Stimulated activated naive CD8-positive, alpha-beta T cell treated with anti-CD3 and anti-CD28 coated beads, Interleukin-15, amount 100 ng/mL, for 72 hours (primary cell): ENCODE measurements at regions not wholly inside any gene's neighbourhood (a gene's known extent, or its start where the extent isn't known, plus 50 kb on each side); places are given as distances from the start of the nearest gene placed in this dataset.
A peak's percentile ranks its signal among the peaks of the same experiment; 100 is the strongest.

Experiments used
- ATAC-seq: fragments of 150-1000 bp; cut with Tn5 transposase; 2 replicates; pipeline ENCODE4 v1.10.0; 2021; ENCODE audit warnings: mild to moderate bottlenecking, moderate library complexity
- DNase-seq, 2 donors: peaks; one replicate each; pipeline ENCODE4 v3.0.0; 2021 to 2022
- H3K27ac Mint-ChIP-seq, 2 donors: one replicate each; pipeline ENCODE4 v1.8.0; 2022; ENCODE audit warnings: mild to moderate bottlenecking in 2 of 2, mixed read lengths in 2 of 2, moderate library complexity in 2 of 2
- H3K27me3 Mint-ChIP-seq: one replicate; pipeline ENCODE4 v1.8.0; 2022; ENCODE audit warnings: mixed read lengths
- H3K4me1 Mint-ChIP-seq: one replicate; pipeline ENCODE4 v1.8.0; 2022; ENCODE audit warnings: mild to moderate bottlenecking, mixed read lengths
- H3K4me3 Mint-ChIP-seq, 2 donors: one replicate each; pipeline ENCODE4 v1.8.0; 2022; ENCODE audit warnings: mild to moderate bottlenecking in 2 of 2, mixed read lengths in 2 of 2, moderate library complexity in 1 of 2
- H3K9me3 Mint-ChIP-seq, 2 donors: one replicate each; pipeline ENCODE4 v1.8.0; 2022; ENCODE audit warnings: mixed read lengths in 2 of 2

DNA sequence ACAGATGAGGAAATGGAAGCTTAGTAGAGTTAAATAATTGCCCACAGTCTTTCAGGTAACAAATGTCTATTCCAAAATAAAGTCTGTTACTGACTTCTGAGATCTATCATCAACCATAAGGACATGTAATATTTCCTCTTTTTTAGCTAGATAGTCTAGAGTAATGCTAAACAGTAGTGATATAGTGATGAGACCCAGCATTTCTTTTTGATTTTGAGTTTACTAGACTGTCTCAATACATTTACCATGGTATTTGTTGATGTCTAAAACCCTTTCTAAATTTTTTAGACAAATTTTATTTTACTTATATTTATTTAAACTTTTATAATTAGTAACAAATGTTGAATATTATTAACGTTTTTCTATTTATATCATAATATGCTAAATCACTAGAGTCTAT lies 465.1 kb upstream of the SLIT2 start:
- Mint-ChIP-seq H3K27ac (no peak overlapping the region), H3K4me3 (no peak overlapping the region), H3K27me3 (no peaks in the 10 kb centered on the region), H3K4me1 (no peaks in the 10 kb centered on the region), H3K9me3 (peaks cover 10 to 21% of the 10 kb centered on the region in 2 donors)
- ATAC-seq (no peak), DNase-seq (no peak)

GRCh38 chr4:19783667-19784223 lies 468.0 kb upstream of the SLIT2 start:
- Mint-ChIP-seq H3K27ac (no peak overlapping the region), H3K9me3 (peaks cover 10 to 28% of the 10 kb centered on the region in 2 donors), H3K27me3 (no peaks in the 10 kb centered on the region), H3K4me1 (no peaks in the 10 kb centered on the region), H3K4me3 (no peak overlapping the region)
- ATAC-seq (no peak), DNase-seq (no peak)

- Mint-ChIP-seq H3K4me3 (no peak overlapping the region), H3K4me1 (no peaks in the 10 kb centered on the region), H3K27ac (no peak overlapping the region), H3K9me3 (peaks cover 10 to 28% of the 10 kb centered on the region in 2 donors), H3K27me3 (no peaks in the 10 kb centered on the region)
- no peak for ATAC-seq
- no peak for DNase-seq
Measured at GRCh38 chr4:19780871-19781270, 470.8 kb upstream of the SLIT2 start.

DNA sequence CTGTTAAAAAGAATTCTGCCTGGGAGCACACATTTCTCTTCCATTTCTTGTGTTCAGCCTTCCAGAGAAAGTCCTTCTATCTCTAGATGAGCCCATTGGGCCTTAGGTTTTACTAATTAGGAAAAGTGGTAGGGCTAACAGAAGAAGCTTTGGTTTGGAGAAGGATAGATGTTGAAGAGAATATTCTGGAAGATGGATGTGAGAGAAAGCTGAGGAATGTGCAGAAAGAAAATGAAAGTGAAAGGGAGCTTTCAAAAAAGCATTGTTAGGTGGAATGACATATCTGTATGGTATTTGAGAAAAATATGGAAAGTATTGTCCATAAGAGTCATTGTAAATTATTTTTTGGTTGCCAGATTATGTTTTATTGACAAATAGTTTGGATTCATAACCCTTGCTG lies 474.8 kb upstream of the SLIT2 start:
- no peaks in the 10 kb centered on the region for H3K27me3 Mint-ChIP-seq
- H3K9me3 Mint-ChIP-seq: peaks cover 7% of the 10 kb centered on the region in 2 donors
- H3K4me3 Mint-ChIP-seq: no peak overlapping the region
- ATAC-seq (no peak), DNase-seq (no peak)
- no peaks in the 10 kb centered on the region for H3K4me1 Mint-ChIP-seq
- no peak overlapping the region for H3K27ac Mint-ChIP-seq

DNA sequence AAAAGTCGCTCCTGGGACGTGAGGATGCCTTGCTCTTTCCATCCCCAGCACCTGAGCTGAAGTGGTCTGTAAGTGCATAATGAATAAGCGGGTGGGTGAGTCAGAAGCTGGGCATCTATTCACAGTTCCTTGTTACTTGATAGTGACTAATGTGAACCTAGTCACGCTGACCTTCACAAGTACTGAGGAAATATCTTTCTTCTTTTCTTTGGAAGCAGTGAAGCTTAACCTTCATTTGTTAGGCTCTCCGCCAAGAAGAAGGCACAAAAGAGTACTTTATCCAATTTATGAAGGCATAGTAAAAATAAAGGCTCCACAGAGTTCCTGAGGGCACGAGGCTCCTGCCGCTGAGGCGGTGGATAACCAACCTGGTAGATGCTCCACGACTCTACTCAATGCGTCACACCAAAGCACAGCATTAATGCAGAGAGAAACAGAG lies 475.7 kb upstream of the SLIT2 start:
- no peak for ATAC-seq
- Mint-ChIP-seq H3K27me3 (no peaks in the 10 kb centered on the region), H3K4me1 (no peaks in the 10 kb centered on the region), H3K9me3 (peaks cover 7% of the 10 kb centered on the region in 2 donors), H3K4me3 (no peak overlapping the region), H3K27ac (no peak overlapping the region)
- no peak for DNase-seq

- DNase-seq (no peak), ATAC-seq (no peak)
- no peak overlapping the region for H3K27ac Mint-ChIP-seq
- no peaks in the 10 kb centered on the region for H3K27me3 Mint-ChIP-seq
- peaks cover 1 to 7% of the 10 kb centered on the region in 2 donors for H3K9me3 Mint-ChIP-seq
- no peaks in the 10 kb centered on the region for H3K4me1 Mint-ChIP-seq
- H3K4me3 Mint-ChIP-seq: no peak overlapping the region
Measured at GRCh38 chr4:19774690-19775256, 476.9 kb upstream of the SLIT2 start.

DNA sequence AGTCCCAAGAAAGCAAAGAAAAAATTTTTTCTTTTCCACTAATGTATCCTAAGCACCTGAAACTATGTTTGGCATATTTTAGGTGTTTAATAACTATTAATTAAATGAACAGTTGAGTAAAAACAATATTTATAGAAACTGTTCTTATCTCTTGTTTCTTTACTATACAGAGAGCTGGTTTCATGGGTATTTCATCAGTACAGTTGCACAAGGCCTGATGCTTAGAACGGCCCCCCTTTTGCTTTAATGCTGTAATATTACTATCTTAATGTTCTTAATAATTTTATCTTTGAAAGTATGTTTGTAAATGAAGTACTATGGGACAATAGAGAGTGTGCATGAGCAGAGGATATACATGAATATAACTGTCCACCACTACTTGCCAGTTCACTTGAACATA lies 479.1 kb upstream of the SLIT2 start:
- Mint-ChIP-seq H3K27ac (no peak overlapping the region), H3K9me3 (peaks cover 7 to 9% of the 10 kb centered on the region in 2 donors), H3K4me3 (no peak overlapping the region), H3K4me1 (no peaks in the 10 kb centered on the region), H3K27me3 (no peaks in the 10 kb centered on the region)
- ATAC-seq: no peak
- DNase-seq: no peak

GRCh38 chr4:19756661-19757060 lies 495.0 kb upstream of the SLIT2 start:
- H3K9me3 Mint-ChIP-seq: peaks cover 10 to 13% of the 10 kb centered on the region in 2 donors
- H3K27me3 Mint-ChIP-seq: no peaks in the 10 kb centered on the region
- H3K4me3 Mint-ChIP-seq: no peak overlapping the region
- no peak overlapping the region for H3K27ac Mint-ChIP-seq
- DNase-seq (no peak), ATAC-seq (no peak)
- no peaks in the 10 kb centered on the region for H3K4me1 Mint-ChIP-seq

DNA sequence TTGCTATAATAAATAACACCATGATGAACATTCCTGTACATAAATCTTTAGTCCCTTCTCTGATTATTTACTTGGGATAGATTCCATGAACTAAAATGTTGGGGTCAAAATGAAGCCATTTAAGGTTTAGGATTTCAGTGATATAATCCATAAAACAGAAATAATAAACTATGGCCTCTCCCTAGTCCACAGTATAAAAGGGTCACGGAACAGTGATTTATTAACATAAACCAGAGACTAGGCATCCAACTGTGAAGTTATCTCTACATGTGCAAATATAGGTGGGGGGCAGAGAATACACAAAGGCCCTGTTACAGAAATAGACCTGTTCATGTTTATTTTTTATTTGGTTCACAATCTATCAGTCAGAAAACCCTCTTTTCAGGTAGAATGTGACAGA lies 499.1 kb upstream of the SLIT2 start:
- peaks cover 5 to 13% of the 10 kb centered on the region in 2 donors for H3K9me3 Mint-ChIP-seq
- no peak overlapping the region for H3K4me3 Mint-ChIP-seq
- ATAC-seq: no peak
- H3K4me1 Mint-ChIP-seq: no peaks in the 10 kb centered on the region
- no peak for DNase-seq
- no peak overlapping the region for H3K27ac Mint-ChIP-seq
- H3K27me3 Mint-ChIP-seq: no peaks in the 10 kb centered on the region

DNA sequence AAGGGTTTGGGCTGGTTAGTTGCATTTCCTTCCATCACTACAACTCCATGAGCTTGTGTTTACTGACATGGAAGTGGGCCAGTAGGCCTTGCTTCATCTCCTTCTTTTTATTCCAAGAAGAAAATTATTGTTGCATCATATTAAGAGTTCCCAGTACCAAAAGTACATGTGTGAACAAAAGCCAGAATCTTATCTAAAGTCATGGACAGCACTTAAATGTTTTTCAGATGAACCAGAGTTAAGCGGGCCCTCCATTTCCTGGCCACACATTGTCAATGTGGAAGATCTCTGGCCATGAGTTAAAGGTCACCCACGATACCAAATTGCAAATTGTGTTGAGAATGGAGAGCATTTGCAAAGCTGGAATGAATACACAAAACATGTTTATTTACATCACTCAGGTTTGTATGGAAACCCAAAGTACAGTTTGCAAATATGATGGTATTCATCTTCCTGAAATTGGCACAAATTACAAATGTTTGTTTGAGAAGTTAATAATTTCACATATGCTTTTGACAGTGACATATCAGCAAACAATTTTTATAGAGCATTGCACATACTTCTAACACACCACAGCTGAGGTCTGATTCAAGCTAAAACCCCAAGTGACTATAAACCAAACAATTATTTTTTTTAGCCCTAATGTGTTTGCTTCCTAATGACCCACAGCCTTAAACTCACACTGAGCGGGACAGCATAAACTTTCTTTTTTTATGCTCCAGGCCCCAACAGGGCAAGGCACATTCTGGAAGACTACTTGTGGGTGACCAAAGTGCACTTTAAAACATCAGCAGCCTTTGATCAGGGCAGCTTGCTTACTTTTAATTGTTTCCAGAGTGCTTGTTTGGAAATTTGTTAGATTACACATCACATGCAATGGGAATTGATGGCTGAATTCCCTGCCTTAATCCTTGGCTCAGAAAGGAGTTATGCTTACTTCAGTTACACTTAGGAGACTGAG lies 502.9 kb upstream of the SLIT2 start:
- Mint-ChIP-seq H3K27ac (no peak overlapping the region), H3K27me3 (no peaks in the 10 kb centered on the region), H3K4me1 (no peaks in the 10 kb centered on the region), H3K4me3 (no peak overlapping the region), H3K9me3 (peaks cover under 1 to 7% of the 10 kb centered on the region in 2 donors)
- no peak for DNase-seq
- ATAC-seq: no peak

DNA sequence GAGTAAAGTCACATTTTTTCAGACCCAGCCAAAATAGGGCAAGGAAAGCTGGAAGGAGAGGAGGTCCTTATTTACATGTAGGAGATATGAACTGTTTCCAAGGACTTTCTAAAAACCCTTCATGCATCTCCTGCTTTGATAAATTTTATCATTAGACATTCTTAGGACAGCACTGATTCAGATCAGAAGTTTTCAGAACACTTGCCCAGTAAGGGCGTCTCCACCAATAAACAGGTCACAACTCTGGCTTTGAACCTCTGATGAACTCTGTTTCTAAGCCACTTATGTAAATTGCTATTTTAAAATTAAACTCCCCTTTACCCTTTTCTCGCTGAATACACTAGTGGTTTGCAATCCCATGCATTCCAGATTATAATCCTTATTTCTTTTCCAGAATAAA lies 505.3 kb upstream of the SLIT2 start:
- no peaks in the 10 kb centered on the region for H3K4me1 Mint-ChIP-seq
- ATAC-seq (no peak), DNase-seq (no peak)
- H3K27ac Mint-ChIP-seq: no peak overlapping the region
- no peaks in the 10 kb centered on the region for H3K27me3 Mint-ChIP-seq
- peaks cover 0 to 8% of the 10 kb centered on the region in 2 donors for H3K9me3 Mint-ChIP-seq
- H3K4me3 Mint-ChIP-seq: no peak overlapping the region

- H3K4me1 Mint-ChIP-seq: no peaks in the 10 kb centered on the region
Measured at GRCh38 chr4:19743115-19743638, 508.5 kb upstream of the SLIT2 start.

DNA sequence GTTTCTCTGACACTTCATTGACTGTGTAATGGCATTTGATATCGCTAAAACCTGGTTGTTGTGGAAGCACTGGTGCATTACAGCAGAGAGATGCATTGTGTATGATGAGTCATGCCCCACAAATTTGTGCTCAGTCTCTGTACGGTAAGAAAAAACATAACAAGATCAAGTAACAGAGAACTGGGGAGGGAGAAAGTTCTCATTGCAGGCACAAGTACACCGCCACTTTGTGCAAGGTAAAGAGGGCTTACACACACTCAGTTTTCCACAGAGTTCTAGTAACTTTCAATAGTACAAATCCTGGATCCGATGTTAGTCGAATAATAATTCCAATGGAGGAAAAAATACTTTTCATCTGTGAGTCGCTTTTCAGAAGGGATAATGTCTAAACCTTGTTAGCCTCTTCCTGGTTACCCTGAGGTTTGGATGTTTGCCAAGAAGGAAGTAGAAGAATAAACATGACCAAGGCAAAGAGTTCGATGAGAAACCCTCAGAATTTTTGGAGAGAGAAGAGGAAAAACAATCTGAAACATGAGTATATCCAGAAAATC lies 512.5 kb upstream of the SLIT2 start:
- Mint-ChIP-seq H3K9me3 (peaks cover 2 to 25% of the 10 kb centered on the region in 2 donors), H3K27ac (no peak overlapping the region), H3K4me3 (no peak overlapping the region), H3K27me3 (no peaks in the 10 kb centered on the region), H3K4me1 (no peaks in the 10 kb centered on the region)
- ATAC-seq (no peak), DNase-seq (no peak)

More at GRCh38 chr4:19743115-19743638, 508.5 kb upstream of the SLIT2 start:
- no peak for DNase-seq
- ATAC-seq: no peak
- Mint-ChIP-seq H3K27ac (no peak overlapping the region), H3K9me3 (peaks cover 0 to 24% of the 10 kb centered on the region in 2 donors), H3K4me3 (no peak overlapping the region), H3K27me3 (no peaks in the 10 kb centered on the region)

- Mint-ChIP-seq H3K27me3 (no peaks in the 10 kb centered on the region), H3K4me1 (no peaks in the 10 kb centered on the region), H3K27ac (peak overlapping the region in 1 of 2 donors; percentile 24), H3K9me3 (peaks cover 4 to 22% of the 10 kb centered on the region in 2 donors), H3K4me3 (no peak overlapping the region)
- ATAC-seq (no peak), DNase-seq (no peak)
Measured at GRCh38 chr4:19736968-19737756, 514.5 kb upstream of the SLIT2 start.

GRCh38 chr4:19735012-19735411 lies 516.7 kb upstream of the SLIT2 start:
- no peak for DNase-seq
- Mint-ChIP-seq H3K4me3 (no peak overlapping the region), H3K27me3 (no peaks in the 10 kb centered on the region), H3K9me3 (peaks cover 4 to 16% of the 10 kb centered on the region in 2 donors), H3K4me1 (no peaks in the 10 kb centered on the region), H3K27ac (no peak overlapping the region)
- no peak for ATAC-seq
